Fibroblast of skin of left biceps (primary cell): ENCODE measurements at regions not wholly inside any gene's neighbourhood (a gene's known extent, or its start where the extent isn't known, plus 50 kb on each side); places are given as distances from the start of the nearest gene placed in this dataset.
"Not testable (repeated sequence)": the region's sequence is repeated elsewhere in the genome, so short reads cannot be mapped to it uniquely, and the experiment has no call there.

Source experiments
- DNase-seq, 2 experiments: peaks; one replicate each; pipeline ENCODE4 v3.0.0-alpha.2; 2013; ENCODE audit warnings: low read depth in 2 of 2

DNA sequence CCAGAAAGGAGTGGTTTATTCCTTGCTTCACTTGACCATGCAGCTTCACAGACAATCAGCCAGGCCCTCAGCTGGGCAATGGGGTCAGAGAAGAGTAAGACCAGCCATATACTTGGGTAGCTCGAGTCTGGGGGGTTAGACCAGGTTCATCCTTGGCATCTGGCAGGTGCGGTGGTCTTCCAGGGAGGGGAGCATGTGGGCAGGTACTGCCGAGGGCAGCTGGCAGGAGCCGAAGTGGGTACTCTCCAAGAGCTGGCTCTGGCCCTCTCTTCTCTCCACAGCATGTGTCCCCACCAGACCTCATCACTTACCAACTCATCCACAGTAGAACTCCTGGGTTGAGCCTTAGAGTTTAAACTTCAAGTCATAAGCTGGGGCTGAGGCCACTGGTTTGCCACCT lies 156.8 kb downstream of the FOXD2 start:
- DNase-seq = no peak

GRCh38 chr1:47596328-47596727 lies 158.5 kb downstream of the FOXD2 start:
- DNase-seq = no peak

GRCh38 chr1:47598357-47598756 lies 160.5 kb downstream of the FOXD2 start:
- no peak for DNase-seq

DNA sequence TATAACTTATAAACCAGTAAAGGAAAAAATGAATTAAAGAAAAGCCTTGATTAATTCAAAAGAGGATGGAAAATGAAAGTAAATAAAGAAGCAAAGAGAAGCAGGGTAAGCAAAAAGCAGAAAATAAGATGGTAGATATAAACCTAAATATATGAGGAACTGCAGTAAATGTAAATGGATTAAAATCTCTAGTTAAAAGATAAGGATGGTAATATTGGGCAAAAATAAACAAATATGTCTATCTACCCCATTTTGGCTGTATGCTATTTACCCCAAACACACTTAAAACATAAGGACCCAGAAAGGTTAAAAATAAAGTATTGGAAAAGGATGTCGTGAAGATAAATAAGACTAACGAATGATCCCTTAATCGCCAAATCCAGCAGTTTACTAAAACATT lies 161.9 kb downstream of the FOXD2 start:
- no peak for DNase-seq

DNA sequence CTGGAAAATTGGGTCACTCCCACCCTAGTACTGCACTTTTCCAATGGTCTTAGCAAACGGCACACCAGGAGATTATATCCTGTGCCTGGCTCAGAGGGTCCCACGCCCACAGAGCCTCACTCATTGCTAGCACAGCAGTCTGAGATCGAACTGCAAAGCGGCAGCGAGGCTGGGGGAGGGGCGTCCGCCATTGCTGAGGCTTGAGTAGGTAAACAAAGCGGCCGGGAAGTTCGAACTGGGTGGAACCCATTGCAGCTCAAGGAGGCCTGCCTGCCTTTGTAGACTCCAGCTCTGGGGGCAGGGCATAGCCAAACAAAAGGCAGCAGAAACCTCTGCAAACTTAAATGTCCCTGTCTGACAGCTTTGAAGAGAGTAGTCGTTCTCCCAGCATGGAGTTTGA lies 164.6 kb downstream of the FOXD2 start:
- not testable (repeated sequence) for DNase-seq

- DNase-seq = not testable (repeated sequence)
Measured at GRCh38 chr1:47604869-47605268, 167.0 kb downstream of the FOXD2 start.

DNA sequence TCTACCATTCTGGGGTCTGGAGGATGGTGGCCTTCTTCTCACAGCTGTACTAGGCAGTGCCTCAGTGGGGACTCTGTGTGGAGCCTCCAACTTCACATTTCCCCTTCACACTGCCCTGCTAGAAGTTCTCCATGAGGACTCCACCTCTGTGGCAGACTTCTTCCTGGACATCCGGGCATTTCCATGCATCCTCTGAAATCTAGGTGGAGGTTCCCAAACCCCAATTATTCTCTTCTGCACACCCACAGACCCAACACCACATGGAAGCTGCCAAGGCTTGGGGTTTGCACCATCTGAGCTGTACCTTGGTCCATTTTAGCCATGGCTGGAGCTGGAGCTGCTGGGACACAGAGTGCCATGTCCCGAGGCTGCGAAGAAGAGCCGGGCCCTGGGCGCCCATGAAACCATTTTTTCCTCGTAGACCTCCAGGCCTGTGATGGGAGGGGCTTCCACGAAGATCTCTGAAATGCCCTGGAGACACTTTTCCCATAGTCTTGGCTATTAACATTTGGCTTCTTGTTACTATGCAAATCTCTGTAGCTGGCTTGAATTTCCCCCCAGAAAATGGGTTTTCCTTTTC lies 170.5 kb downstream of the FOXD2 start:
- no peak for DNase-seq

DNA sequence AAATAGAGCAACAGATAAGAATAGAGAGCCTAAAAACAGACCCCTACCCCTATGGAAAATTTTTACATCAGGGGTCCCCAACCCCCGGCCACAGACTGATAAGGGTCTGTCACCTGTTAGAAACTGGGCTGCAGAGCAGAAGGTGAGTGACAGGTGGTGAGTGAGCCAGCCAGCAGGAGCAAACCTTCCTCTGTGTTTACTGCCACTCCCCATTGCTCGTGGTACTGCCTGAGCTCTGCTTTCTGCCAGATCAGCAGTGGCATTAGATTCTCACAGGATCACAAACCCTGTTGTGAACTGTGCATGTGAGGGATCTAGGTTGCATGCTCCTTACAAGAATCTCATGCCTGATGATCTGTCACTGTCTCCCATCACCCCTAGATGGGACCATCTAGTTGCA lies 174.1 kb downstream of the FOXD2 start:
- DNase-seq = no peak

DNA sequence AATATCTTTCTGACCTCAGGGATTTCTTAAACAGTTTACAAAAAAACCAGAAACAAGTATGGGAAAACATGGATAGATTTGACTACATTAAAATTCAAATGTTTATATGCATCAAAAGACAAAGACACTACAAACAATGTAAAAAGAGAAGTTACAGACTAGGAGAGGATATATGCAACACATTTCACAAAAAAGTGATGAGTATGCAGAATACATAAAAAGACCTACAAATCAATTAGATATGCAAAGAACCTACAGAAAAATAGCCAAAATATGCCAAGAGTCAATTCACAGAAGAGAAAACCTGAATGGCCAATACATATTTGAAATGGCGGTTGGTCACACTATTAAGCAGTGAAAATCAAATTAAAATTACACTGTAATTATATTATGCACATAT lies 175.0 kb downstream of the FOXD2 start:
- DNase-seq = no peak

DNA sequence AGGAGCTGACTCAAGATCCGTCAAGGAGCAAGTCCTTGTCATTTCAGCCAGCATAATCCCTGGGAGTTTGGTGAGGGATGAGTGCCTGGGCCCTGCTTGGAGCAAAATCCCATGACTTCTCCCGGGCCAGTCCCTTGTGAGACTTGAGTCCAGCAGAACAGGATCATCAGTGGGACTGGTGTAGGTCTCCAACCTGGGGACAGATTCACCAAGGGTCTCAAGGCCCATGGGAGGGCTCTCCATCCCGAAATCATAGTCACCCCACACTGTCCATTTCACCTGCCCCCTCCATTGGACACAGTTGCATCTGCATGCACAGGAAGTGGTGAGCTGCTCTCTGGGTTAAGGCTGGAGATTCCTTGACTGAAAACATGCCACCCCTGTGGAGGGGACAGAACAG lies 178.2 kb downstream of the FOXD2 start:
- DNase-seq = no peak

DNA sequence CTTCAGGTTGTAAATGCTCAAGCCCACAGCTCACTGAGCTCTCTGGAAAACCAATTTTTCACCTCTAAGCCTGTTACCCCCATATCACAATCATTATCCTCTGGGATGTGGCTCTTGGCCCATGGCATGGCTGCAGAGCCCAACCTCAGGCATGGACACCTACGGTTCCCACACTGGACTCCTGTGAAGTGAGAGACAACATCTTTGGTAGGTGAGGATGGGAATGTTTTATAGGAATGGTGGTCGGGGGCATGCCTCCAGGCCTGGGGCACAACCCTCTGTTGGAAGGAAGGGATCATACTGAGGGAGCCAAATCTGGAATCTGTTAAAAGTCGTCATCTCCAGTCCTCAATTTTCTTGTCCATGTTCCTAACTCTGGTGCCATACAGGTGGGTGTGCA lies 179.1 kb downstream of the FOXD2 start:
- no peak for DNase-seq

DNA sequence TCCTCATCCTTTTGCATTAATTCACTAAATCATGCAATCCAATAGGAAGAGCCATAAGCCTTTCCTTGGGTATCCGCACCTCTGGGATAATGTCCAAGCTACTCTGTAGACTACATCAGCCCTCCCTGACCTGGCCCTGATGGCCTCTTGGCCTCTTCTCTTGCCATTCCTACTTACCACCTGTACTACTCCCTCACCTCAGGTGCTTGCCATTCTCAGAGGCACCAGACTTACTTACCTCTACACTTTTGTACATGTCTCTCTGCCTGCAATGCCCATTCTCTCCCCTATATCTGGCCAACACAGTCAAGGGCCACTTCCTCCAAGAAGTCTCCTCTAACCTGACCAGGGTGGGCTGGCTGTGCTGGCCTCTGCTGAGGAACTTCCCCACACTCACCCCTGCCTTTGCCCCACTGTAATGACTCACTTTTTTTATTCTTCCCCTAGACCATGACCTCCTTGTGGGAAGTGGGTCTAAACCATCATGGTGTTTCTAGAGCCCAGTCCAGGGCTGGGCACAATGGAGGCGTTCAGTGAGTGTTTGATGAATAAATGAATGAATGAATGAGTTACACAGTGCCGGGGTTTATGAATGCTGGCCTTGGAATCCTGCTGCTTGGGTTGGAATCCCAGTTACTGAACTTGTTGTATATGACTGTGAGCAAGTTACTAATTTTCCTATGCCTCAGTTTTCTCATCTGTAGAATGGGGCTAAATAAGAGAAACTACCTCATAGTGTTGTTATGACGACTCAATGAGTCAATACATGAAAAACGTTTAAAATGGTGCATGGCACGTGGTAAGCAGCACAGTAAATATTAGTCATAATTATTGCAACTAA lies 179.8 kb downstream of the FOXD2 start:
- DNase-seq = no peak

DNA sequence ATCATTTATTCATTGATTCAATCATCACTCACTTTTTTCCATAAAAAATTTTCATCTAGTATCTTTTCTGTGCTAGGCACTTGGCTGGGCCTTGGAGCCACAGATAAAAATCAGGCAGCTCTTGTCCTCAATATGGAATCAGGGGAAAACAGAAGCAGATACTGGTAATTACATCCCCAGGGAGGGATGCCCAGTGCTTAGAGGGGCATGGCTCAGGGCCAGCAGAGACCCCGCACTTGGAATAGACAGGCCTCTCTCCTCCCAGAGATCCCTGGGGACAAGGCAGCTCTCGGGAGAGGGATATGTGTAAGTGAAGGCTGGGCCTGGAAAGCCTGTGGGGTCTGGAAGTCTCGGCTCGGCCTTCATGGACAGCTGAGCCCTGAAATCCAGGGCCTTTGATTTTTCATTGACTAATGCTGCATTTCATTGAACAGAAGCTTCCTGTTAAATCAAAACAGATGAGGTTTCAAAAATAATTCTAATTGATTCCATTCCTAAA lies 180.4 kb downstream of the FOXD2 start:
- DNase-seq = no peak

GRCh38 chr1:47618830-47619229 lies 181.0 kb downstream of the FOXD2 start:
- DNase-seq = no peak

DNA sequence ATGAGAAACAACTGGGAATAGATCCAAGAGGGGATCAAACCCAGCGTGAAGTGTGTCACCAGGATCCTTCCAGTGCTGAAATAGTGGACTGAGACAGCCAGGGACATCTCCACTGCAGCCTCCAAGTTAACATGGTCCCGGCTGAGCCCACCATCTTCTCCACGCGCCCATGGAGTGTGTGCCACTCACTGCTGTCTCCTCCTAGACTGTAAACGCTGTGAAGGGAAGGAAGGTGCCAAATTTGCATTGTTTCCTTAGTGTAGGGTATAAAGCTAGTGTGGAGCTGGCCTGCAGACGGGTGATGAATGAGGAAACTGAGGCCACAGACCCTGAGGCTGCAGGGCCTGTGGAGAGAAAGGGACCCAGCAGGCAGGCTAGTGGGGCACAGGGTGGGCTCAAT lies 183.6 kb downstream of the FOXD2 start:
- DNase-seq = no peak

DNA sequence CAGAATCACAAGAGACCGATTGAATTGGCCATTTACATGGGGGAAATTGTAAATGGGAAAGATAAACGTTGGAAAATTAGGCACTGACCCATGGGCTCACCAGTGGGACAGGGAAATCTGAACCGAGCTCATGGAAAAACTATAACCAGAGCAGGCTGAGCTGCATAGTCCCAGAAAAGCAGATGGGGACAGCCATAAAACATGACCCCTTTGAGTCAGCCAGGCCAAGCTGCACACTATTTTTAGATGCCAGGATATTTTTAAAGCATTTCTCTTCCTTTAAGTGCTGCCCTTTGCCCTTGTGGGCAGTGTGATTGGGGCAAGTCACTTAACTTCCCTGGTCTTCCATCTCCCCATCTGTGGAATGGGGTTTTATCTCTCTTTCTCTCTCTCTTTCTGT lies 184.1 kb downstream of the FOXD2 start:
- no peak for DNase-seq

- no peak for DNase-seq
Measured at GRCh38 chr1:47622776-47623556, 185.1 kb downstream of the FOXD2 start.

GRCh38 chr1:47623557-47623940 lies 185.7 kb downstream of the FOXD2 start:
- DNase-seq = no peak

DNA sequence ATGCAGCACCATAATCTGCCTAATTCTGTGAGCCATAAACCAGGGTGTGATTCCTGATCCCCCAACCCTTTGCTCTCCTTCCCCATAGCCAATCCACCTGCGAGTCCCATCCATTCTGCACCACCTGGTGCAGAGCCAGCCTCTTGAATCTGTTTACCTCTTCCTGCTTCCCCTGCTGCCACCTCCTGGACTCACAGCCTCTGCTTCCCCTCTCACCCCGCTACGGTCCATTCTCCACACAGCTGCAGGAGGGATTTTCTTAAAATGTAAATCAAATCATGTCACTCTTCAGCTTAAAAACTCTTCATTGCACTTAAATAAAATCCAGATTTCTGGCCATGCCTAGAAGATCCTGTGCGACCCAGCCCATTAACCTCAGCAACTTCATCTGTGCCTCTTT lies 186.7 kb downstream of the FOXD2 start:
- no peak for DNase-seq

- DNase-seq = no peak
Measured at GRCh38 chr1:47627016-47627415, 189.2 kb downstream of the FOXD2 start.

DNA sequence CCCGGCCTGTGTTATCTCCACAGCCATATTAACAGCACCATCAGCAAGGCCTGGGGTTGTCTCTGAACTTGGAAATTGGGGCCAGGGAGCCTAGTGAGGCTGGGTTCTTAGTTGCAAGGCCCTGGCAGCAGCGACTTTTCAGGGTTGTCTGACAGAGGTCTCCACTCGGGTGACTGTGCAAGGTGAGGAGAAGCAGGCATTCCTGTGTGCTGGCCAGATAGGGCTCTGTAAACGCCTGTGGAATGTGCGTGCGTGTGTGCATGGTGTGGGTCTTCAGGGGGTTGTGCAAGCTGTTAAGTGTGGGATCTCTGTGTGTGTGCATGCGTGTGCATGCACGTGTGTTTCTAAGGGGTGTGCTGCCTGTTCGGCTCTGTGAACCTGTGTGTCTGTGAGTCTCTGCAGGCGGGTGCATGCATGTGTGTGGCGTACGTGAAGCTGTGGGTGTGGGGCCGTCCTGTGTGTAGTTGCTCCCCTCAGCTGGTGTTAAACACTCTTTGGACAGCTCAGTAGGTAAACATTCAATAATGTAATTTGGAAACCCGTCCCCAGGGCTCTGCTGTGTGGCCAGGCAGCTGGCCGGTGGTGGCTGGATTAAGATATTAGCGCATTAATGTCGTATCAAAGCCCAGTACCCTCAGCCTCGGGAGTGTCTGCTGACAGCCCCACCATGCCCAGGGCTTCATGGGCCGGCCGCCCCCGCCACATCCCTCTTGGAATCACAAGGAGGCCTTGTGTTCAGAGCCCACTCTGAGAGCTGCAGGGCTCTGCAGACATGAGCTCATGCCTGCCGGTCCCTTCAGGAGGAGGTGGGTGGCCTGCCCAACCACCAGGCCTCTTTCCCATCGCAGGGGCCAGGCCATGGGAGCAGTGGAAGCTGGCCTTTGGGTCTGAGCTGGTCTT lies 189.9 kb downstream of the FOXD2 start:
- no peak for DNase-seq

- DNase-seq = no peak
Measured at GRCh38 chr1:47629201-47629600, 191.4 kb downstream of the FOXD2 start.
